Glomerular endothelial cell (primary cell): ENCODE measurements at regions not wholly inside any gene's neighbourhood (a gene's known extent, or its start where the extent isn't known, plus 50 kb on each side); places are given as distances from the start of the nearest gene placed in this dataset.

Source experiments
- DNase-seq: peaks from one replicate; pipeline ENCODE4 v3.0.0-alpha.2; 2011; ENCODE audit warnings: low read depth, low spot score; ENCODE audit errors: extremely low read depth

DNA sequence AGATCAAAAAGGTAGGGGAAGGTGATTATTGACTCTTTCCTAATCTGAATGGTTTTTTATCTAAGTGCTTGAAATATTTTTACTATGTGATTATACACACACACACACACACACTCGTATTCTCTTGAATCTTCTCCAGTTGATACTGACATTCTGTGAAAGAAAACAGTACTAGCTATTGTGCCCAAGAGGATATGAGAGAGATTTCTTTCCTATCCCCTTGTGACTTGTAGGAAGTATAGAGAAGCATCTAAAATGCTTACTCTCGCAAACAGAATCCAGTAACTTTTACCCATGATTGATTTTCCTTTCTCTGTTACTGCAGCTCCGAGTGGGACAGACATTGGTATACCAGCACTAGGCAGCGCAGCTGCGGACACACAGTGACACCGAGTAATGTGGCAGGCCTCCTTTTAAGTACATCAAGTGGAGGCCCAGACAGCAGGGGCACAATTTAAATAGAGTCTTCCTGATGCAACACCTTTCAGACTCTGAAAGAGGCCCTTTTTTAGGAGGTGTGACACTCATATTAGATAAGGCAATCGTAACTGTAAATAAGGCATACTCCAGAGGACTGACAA lies 421.0 kb upstream of the CNTN4 start:
- no peak for DNase-seq

- DNase-seq = no peak
These were observed 406.2 kb upstream of the CNTN4 start for GRCh38 chr3:1692428-1692827.

DNA sequence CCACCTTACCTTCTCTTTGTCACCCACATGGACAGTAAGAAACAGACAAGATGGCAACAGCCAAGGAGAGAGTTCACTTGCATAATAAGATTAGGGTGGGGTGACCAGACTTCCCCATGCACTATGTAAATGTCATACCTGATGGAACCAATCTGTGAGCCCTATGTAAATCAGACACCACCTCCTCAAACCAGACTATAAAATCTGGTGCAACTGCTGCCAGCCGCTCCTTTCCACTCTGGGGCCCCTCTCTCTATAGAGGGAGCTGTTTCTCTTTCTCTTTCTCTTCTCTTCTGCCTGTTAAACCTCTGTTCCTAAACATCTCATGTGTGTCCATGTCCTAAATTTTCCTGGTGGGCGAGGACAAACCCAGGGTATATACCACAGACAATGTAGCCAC lies 405.5 kb upstream of the CNTN4 start:
- no peak for DNase-seq

GRCh38 chr3:1696669-1697275 lies 401.9 kb upstream of the CNTN4 start:
- DNase-seq = no peak

DNA sequence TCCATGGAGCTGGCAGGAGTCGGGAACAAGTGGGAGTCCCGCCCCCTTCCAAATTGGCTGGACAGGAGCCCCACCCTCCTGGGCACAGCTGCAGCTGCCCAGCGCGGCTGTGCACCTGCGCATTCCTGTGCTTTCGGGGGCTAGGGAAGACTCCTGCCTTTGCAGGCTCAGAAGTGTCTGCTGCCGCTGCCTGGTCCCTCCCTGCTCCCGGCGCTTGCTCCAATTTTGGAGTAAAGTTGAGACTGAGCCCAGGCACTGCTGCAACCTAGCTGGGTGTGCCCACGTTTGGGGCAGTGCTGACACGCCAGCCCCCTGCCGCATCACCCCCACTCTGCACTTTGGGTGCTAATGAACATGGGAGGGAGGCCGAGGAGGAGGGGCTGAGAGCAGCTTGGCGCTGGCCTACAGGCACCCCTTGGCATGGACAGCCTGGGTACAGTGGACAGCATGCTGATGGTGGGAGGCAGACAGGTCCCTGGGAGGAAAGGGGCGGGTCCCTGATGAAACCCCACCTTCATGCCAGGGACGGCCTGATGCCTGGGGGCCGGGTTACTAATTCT lies 399.2 kb upstream of the CNTN4 start:
- DNase-seq = no peak

- no peak for DNase-seq
These were observed 398.0 kb upstream of the CNTN4 start for GRCh38 chr3:1700650-1701049.

DNA sequence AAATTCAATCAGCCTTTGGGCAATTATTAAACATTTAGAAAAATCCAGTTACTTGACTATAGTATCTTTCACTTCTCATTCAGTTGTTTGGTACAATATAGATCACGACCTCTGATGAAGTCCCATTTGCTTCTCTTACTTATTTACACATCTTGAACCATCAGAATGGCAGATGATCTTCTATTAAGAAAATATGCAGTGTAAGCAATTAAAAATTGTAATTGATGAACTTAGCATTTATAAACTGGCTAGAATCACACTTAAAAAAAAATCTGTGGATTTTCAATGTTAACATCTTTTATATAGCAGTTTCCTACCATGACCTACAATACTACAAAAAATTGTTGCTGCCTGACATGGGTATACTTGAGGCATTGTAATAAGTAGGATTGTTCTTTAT lies 395.5 kb upstream of the CNTN4 start:
- DNase-seq = no peak

DNA sequence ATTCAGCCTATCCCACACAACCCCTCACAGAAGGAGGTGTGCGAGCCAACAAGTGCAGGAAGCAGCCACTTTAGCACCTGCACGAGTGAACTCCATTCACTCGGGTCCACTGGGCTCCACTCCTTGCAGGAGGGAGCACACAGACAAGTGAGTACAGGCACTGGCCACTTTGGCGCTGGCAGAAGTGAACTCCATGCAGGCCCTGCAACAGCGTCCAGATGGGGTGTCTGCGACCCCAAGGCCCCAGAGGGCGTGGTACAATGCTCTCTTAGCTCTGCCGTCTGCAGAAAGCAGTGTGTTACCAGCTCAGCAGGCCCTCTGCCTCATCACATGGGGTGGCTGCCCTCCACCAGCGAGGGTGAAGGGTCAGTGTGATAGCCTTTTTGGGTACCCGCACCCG lies 388.0 kb upstream of the CNTN4 start:
- no peak for DNase-seq

GRCh38 chr3:1717524-1717923 lies 381.1 kb upstream of the CNTN4 start:
- DNase-seq = no peak

DNA sequence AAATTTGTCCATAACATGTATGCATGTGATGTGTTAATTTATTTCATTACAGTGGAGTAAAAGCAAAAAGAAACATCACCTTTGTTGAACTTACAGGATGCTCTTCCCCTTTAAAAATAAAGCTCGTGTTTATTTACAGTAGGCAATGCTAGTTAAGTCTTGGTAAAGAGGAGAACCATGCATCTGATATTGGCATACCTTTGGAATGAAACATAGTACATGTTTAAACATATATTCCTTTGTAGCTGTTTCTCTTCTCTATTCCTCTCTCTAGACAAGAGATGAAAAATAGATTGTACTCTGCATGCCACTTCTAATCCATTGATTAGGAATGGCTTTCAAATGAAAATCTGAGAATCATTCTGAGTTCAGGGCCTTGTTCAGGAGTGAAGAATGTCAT lies 374.9 kb upstream of the CNTN4 start:
- DNase-seq = no peak

- no peak for DNase-seq
These were observed 371.9 kb upstream of the CNTN4 start for GRCh38 chr3:1726741-1727140.

- DNase-seq = no peak
These were observed 371.4 kb upstream of the CNTN4 start for GRCh38 chr3:1727242-1727641.

DNA sequence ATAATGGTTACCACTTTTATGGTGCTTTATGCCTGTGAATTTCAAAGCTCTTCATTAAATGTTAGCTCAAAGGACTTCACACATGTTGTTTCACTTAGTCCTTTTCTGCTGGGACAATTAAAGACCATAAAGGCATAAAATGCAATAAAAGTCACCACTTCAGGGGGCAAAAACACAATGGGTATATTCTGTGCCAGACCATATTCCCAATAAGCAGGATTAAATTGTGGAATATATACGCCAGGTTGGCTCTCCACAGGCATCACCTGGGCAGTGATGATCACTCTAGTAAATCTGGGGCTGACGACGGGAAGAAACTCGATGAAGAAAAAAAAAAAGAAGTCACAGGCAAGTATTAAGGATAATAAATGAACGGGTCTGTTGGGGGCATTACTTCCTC lies 370.2 kb upstream of the CNTN4 start:
- no peak for DNase-seq

- DNase-seq = no peak
These were observed 364.1 kb upstream of the CNTN4 start for GRCh38 chr3:1734494-1735122.

- DNase-seq = no peak
These were observed 346.5 kb upstream of the CNTN4 start for GRCh38 chr3:1752205-1752604.

DNA sequence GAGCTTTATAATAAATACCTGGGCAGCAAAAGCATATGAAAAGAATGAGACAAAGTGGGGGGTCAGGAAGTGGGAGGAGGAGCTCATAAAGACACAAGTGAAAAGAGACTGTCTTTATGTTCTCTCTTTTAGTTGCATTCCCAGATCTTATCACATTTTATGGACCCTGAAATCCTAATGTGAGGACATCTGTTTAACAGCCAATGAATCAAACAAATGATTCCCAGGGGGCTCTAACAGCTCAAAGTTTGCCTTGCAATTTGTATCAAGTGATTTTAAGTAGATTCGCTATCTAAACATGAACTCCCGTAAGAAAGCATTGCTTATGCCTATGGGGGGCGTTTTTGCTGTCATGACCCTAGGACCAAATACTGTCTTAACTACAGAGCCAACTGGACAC lies 332.3 kb upstream of the CNTN4 start:
- DNase-seq = no peak

GRCh38 chr3:1773679-1774078 lies 325.0 kb upstream of the CNTN4 start:
- no peak for DNase-seq

- no peak for DNase-seq
These were observed 324.1 kb upstream of the CNTN4 start for GRCh38 chr3:1774597-1774996.

DNA sequence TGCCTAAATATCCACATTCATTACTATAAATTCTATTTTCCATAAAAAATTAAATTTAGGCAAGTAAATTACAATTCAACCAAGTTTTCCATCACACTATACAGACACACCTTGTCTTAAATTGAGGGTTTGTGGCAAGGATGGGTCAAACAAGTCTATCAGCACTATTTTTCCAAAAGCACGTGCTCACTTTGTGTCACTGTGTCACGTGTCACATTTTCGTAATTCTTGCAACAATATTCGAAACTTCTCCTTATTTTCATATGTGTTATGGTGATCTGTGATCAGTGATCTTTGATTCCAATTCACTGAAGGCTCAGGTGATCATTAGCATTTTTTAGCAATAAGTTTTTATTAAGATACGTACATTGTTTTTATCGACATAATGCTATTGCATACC lies 323.3 kb upstream of the CNTN4 start:
- DNase-seq = no peak

- DNase-seq = no peak
These were observed 314.7 kb upstream of the CNTN4 start for GRCh38 chr3:1783995-1784394.

GRCh38 chr3:1787094-1787493 lies 311.6 kb upstream of the CNTN4 start:
- no peak for DNase-seq

GRCh38 chr3:1792466-1792865 lies 306.2 kb upstream of the CNTN4 start:
- DNase-seq = no peak
